H1 (cell line): ENCODE measurements at regions not wholly inside any gene's neighbourhood (a gene's known extent, or its start where the extent isn't known, plus 50 kb on each side); places are given as distances from the start of the nearest gene placed in this dataset.

Source experiments
- CBX8 ChIP-seq: fragments of 300-800, 300-1000 bp; sonication (generic); IDR thresholded peaks from 2 replicates; pipeline ENCODE4 v1.7.1; 2016; ENCODE audit warnings: low read depth, low read length, borderline replicate concordance
- CTCF ChIP-seq, 3 experiments: IDR thresholded peaks; 1 replicate in 2 of 3; 2 replicates in 1 of 3; pipeline versions ENCODE4 v1.5.1 to v1.6.1; 2011; ENCODE audit warnings: low read length in 3 of 3, mild to moderate bottlenecking in 3 of 3, inconsistent platforms in 2 of 3, low read depth in 1 of 3, moderate library complexity in 1 of 3; ENCODE audit not compliant: insufficient read depth in 1 of 3; ENCODE audit errors: control extremely low read depth in 1 of 3
- EZH2 ChIP-seq: fragments of 200-600 bp; sonication (generic); IDR thresholded peaks from 2 replicates; pipeline ENCODE4 v1.7.1; 2012; ENCODE audit warnings: low read depth, mild to moderate bottlenecking, moderate library complexity, low read length, inconsistent platforms; ENCODE audit not compliant: severe bottlenecking
- POLR2AphosphoS5 ChIP-seq: IDR thresholded peaks from 2 replicates; pipeline ENCODE4 v1.6.1; 2011; ENCODE audit warnings: low read depth, low read length
- TAF1 ChIP-seq: IDR thresholded peaks from 2 replicates; pipeline ENCODE4 v1.6.1; 2011; ENCODE audit warnings: mild to moderate bottlenecking, low read depth, low read length
- TBP ChIP-seq: IDR thresholded peaks from 2 replicates; pipeline ENCODE4 v1.6.1; 2011; ENCODE audit warnings: low read depth, low read length, improper control_type of control experiment
- USF2 ChIP-seq: IDR thresholded peaks from 2 replicates; pipeline ENCODE4 v1.6.1; 2011; ENCODE audit warnings: low read length, improper control_type of control experiment

GRCh38 chr10:78559661-78560340 is 509.0 kb upstream of the ZMIZ1 start:
- TF ChIP-seq POLR2AphosphoS5 (no peak), CBX8 (no peak), EZH2 (no peak), USF2 (no peak), CTCF (IDR thresholded peaks at IDR 0.05; ENCODE audit: control extremely low read depth in 1 of 3, insufficient read depth in 1 of 3, low read depth in 1 of 3, low read length in 3 of 3) (no peak), TAF1 (no peak), TBP (no peak)
